NB4 (cell line): ENCODE measurements at regions not wholly inside any gene's neighbourhood (a gene's known extent, or its start where the extent isn't known, plus 50 kb on each side); places are given as distances from the start of the nearest gene placed in this dataset.

ENCODE experiments used
- CTCF ChIP-seq: IDR thresholded peaks from one replicate; pipeline ENCODE4 v1.5.1; 2012; ENCODE audit warnings: low read depth, low read length
- POLR2A ChIP-seq: IDR thresholded peaks from 2 replicates; pipeline ENCODE4 v1.6.1; 2011; ENCODE audit warnings: mild to moderate bottlenecking; ENCODE audit not compliant: insufficient read length; ENCODE audit errors: extremely low read depth
- TF ChIP-seq, protein P1 (sequence below): IDR thresholded peaks from 2 replicates; pipeline ENCODE4 v1.6.1; 2011; ENCODE audit warnings: low read depth, low read length

DNA sequence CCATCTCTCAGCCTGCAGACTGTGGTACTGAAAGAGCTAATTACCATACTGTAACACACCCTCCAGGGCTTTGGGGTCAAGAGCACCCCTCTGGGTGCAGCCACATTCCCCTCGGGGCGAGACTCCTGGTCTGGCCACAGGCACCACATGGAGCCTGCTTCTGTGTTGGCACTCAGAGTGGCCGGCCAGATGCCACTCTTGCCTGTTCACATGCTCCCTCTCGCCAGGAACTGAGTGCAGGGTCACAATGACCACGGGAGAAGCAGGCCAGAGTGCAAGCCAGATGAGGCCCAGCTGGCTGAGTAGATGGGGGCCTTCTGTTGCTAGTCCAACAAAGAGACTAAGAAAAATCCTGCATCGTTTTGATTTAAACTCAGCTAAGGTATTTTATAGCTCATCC, 864.0 kb downstream of the KCNT2 start:
- TF ChIP-seq CTCF (no peak), POLR2A (no peak)
- TF ChIP-seq, protein P1, sequence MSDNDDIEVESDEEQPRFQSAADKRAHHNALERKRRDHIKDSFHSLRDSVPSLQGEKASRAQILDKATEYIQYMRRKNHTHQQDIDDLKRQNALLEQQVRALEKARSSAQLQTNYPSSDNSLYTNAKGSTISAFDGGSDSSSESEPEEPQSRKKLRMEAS, result no peak
